ENCODE measurements at regions not wholly inside any gene's neighbourhood (a gene's known extent, or its start where the extent isn't known, plus 50 kb on each side); places are given as distances from the start of the nearest gene placed in this dataset.

DNA sequence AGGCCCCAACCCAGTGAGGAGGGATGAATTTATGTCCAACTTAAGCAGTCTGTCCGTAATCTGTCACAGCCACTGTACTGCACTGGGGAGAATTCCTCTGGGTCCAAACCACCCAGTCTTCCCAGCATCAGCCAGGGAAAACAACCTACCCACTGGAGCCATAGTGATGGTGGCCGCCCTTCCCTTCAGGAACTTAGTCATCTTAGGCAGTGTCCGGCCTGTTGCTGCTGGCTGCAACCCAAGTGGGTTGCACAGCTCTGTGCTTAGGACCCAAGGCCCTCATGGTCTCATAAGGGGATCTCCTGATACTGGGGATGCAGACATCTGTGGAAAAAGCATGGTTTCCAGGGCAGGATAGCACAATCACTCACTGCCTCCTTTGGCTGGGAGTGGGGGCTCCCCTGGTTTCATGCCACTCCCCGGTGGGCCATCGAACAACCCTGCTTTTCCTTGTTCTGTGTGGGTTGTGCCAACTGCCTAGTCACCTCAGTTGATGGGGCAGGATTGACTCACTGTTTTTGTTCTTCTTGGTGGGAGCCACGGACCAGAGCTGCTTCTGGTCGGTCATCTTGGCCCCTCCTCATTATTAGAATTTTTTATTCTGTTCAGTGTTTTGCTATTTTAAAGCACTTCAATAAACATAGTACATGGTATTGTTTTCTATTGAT lies 591.9 kb downstream of the DOK5 start:
- Histone ChIP-seq H3K36me3 (no peaks in the 10 kb centered on the region), H3K27me3 (no peaks in the 10 kb centered on the region), H3K9me3 (no peaks in the 10 kb centered on the region), H3K27ac (no peak overlapping the region), H3K4me1 (no peaks in the 10 kb centered on the region), H3K4me3 (no peak overlapping the region)
- 54% methylated on average over 3 of the region's 7 CpGs for WGBS (ENCODE audit: insufficient coverage, low coverage, low lambda C conversion rate, missing lambda C conversion rate)
- no peak for TF ChIP-seq POLR2A (IDR thresholded peaks at IDR 0.05)
- TF ChIP-seq, protein P1, sequence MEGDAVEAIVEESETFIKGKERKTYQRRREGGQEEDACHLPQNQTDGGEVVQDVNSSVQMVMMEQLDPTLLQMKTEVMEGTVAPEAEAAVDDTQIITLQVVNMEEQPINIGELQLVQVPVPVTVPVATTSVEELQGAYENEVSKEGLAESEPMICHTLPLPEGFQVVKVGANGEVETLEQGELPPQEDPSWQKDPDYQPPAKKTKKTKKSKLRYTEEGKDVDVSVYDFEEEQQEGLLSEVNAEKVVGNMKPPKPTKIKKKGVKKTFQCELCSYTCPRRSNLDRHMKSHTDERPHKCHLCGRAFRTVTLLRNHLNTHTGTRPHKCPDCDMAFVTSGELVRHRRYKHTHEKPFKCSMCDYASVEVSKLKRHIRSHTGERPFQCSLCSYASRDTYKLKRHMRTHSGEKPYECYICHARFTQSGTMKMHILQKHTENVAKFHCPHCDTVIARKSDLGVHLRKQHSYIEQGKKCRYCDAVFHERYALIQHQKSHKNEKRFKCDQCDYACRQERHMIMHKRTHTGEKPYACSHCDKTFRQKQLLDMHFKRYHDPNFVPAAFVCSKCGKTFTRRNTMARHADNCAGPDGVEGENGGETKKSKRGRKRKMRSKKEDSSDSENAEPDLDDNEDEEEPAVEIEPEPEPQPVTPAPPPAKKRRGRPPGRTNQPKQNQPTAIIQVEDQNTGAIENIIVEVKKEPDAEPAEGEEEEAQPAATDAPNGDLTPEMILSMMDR (IDR thresholded peaks at IDR 0.05): no peak
- ATAC-seq (no peak), DNase-seq (no peak)
- intact Hi-C loops (cut with DNase I): no loop called here

DNA sequence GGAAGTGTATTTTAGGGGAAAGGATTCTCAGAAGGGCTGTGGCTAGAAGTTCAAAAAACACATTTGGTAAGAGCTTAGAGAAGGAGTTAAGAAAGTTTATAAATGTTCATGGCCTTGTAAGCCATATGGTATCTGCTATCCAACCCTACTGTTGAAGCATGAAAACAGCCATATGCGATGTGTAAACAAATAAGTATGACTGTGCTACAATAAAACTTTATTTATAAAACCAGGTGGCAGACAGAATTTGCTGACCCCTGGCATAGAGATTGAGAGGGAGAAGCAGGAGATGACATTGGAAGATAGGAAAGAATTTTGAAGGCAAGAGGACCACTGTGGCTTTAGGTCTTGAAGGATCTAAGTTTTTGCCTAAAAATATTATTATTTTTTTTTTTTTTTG lies 583.5 kb downstream of the DOK5 start:
- no peaks in the 10 kb centered on the region for H3K4me1 ChIP-seq
- no peak overlapping the region for H3K4me3 ChIP-seq
- intact Hi-C loops (cut with DNase I): no loop called here
- no peak for ATAC-seq
- no peak for TF ChIP-seq POLR2A (IDR thresholded peaks at IDR 0.05)
- TF ChIP-seq, protein P1 (IDR thresholded peaks at IDR 0.05): no peak
- H3K36me3 ChIP-seq: no peaks in the 10 kb centered on the region
- WGBS (ENCODE audit: insufficient coverage, low coverage, low lambda C conversion rate, missing lambda C conversion rate): 27% methylated on average over 1 of the region's 1 CpG
- H3K27me3 ChIP-seq: no peaks in the 10 kb centered on the region
- H3K9me3 ChIP-seq: no peaks in the 10 kb centered on the region
- no peak for DNase-seq
- no peak overlapping the region for H3K27ac ChIP-seq

DNA sequence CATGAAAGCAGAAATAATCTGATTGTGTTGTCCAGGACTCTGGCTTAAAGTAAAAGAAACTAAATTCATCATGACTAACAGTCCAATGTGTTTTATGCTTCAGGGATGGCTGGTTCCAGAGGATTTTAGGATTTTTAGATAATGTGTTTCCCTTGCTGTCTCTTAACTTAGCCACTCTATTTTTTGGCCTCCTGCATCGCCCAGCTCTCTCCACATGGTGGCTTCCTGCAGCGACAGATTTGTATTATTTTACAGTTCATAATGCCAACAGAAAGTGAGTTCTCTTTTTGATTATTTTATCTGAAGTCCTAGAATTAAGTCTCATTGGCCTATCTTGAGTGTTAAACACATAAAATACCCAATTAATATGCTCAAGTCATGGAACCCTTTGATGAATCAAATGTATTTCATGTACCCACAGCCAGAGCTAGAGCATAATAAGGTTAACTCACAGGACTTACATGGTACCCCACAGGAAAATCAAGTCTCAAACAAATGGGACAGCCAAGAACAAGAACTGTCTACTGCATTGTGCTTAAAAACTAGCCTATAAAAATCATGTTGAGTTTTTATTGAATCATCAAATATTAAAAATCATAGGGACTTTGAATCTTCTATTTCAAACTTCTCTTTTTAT lies 582.5 kb downstream of the DOK5 start:
- no peak for ATAC-seq
- TF ChIP-seq, protein P1 (IDR thresholded peaks at IDR 0.05): peak; percentile 29 to 46 (median 32)
- no peak for TF ChIP-seq POLR2A (IDR thresholded peaks at IDR 0.05)
- intact Hi-C loops (cut with DNase I): no loop called here
- DNase-seq: no peak
- Histone ChIP-seq H3K4me1 (no peaks in the 10 kb centered on the region), H3K27me3 (no peaks in the 10 kb centered on the region), H3K36me3 (no peaks in the 10 kb centered on the region), H3K9me3 (no peaks in the 10 kb centered on the region), H3K4me3 (no peak overlapping the region), H3K27ac (no peak overlapping the region)
- 14% methylated on average over 2 of the region's 2 CpGs for WGBS (ENCODE audit: insufficient coverage, low coverage, low lambda C conversion rate, missing lambda C conversion rate)

DNA sequence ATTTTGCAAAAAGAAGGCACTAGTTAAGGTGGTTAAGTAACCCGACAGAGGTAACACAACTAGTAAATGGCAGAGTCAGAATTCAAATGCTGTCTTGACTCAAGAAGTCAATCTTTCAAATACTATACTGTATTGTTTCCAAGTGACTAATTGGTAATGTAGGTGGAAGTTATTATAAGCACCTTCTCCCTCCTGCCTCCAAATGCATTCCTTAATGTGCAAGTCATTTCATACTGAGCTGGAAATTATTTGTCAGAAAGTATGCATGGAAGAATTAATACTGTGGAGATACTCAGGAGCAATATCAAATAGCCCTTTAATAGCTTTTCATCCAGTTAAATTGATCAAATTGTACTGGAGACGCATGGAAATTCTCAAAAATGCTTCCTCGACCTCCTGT lies 579.1 kb downstream of the DOK5 start:
- DNase-seq (no peak), ATAC-seq (no peak)
- Histone ChIP-seq H3K27me3 (no peaks in the 10 kb centered on the region), H3K4me1 (no peaks in the 10 kb centered on the region), H3K27ac (no peak overlapping the region), H3K36me3 (no peaks in the 10 kb centered on the region), H3K4me3 (no peak overlapping the region), H3K9me3 (no peaks in the 10 kb centered on the region)
- 37% methylated on average over 3 of the region's 3 CpGs for WGBS (ENCODE audit: insufficient coverage, low coverage, low lambda C conversion rate, missing lambda C conversion rate)
- intact Hi-C loops (cut with DNase I): no loop called here
- TF ChIP-seq, protein P1 (IDR thresholded peaks at IDR 0.05): no peak
- no peak for TF ChIP-seq POLR2A (IDR thresholded peaks at IDR 0.05)
